Mesenchymal stem cell (in vitro differentiated cells and primary cell): ENCODE measurements at regions not wholly inside any gene's neighbourhood (a gene's known extent, or its start where the extent isn't known, plus 50 kb on each side); places are given as distances from the start of the nearest gene placed in this dataset.

Source experiments
- DNase-seq: peaks from one replicate; pipeline ENCODE4 v3.0.0-alpha.2; 2013
- H2AFZ ChIP-seq: one replicate; pipeline ENCODE4 v1.6.1; 2013; ENCODE audit warnings: low read depth, mild to moderate bottlenecking, control low read depth, inconsistent platforms, low read length, moderate library complexity
- H2AK5ac ChIP-seq: 2 replicates; pipeline ENCODE4 v1.6.1; 2013; ENCODE audit warnings: low read length, moderate library complexity, mild to moderate bottlenecking, inconsistent platforms; ENCODE audit not compliant: severe bottlenecking
- H2BK120ac ChIP-seq: one replicate; pipeline ENCODE4 v1.6.1; 2013; ENCODE audit warnings: low read depth, mild to moderate bottlenecking, inconsistent platforms, low read length, moderate library complexity
- H2BK12ac ChIP-seq, 2 experiments: one replicate each; pipeline ENCODE4 v1.6.1; 2013; ENCODE audit warnings: inconsistent platforms in 2 of 2, low read length in 2 of 2, mild to moderate bottlenecking in 2 of 2, moderate library complexity in 2 of 2, control low read depth in 1 of 2
- H2BK15ac ChIP-seq: one replicate; pipeline ENCODE4 v1.6.1; 2013; ENCODE audit warnings: mild to moderate bottlenecking, low read depth, inconsistent platforms; ENCODE audit not compliant: poor library complexity, severe bottlenecking
- H2BK5ac ChIP-seq: 2 replicates; pipeline ENCODE4 v1.6.1; 2013; ENCODE audit warnings: low read depth, mild to moderate bottlenecking, low read length, control low read depth, inconsistent platforms; ENCODE audit not compliant: poor library complexity, severe bottlenecking
- H3K14ac ChIP-seq, 2 experiments: one replicate each; pipeline ENCODE4 v1.6.1; 2013; ENCODE audit warnings: inconsistent platforms in 2 of 2, low read length in 2 of 2, control low read depth in 1 of 2, mild to moderate bottlenecking in 1 of 2, moderate library complexity in 1 of 2
- H3K18ac ChIP-seq, 2 experiments: one replicate each; pipeline ENCODE4 v1.6.1; 2013; ENCODE audit warnings: inconsistent platforms in 2 of 2, low read length in 2 of 2, control low read depth in 1 of 2, low read depth in 1 of 2, mild to moderate bottlenecking in 1 of 2
- H3K23ac ChIP-seq, 2 experiments: one replicate each; pipeline ENCODE4 v1.6.1; 2013; ENCODE audit warnings: inconsistent platforms in 2 of 2, low read length in 2 of 2, mild to moderate bottlenecking in 2 of 2, moderate library complexity in 2 of 2, control low read depth in 1 of 2
- H3K27ac ChIP-seq: 2 replicates; pipeline ENCODE4 v1.5.1; 2013; ENCODE audit warnings: mild to moderate bottlenecking, moderate library complexity, low read length, control low read depth, inconsistent platforms; ENCODE audit not compliant: poor library complexity, severe bottlenecking
- H3K27me3 ChIP-seq, 2 experiments: 2 replicates each; pipeline versions ENCODE4 v1.6.1 to v1.7.0; 2013; ENCODE audit warnings: low read length in 2 of 2, mild to moderate bottlenecking in 2 of 2, moderate library complexity in 2 of 2, control low read depth in 1 of 2, inconsistent platforms in 1 of 2; ENCODE audit not compliant: control insufficient read depth in 1 of 2, insufficient read depth in 1 of 2
- H3K36me3 ChIP-seq, 2 experiments: 2 replicates each; pipeline versions ENCODE4 v1.6.1 to v1.7.0; 2013; ENCODE audit warnings: low read length in 2 of 2, control low read depth in 1 of 2, inconsistent platforms in 1 of 2, low read depth in 1 of 2, mild to moderate bottlenecking in 1 of 2; ENCODE audit not compliant: insufficient read depth in 2 of 2, control insufficient read depth in 1 of 2
- H3K4ac ChIP-seq, 2 experiments: one replicate each; pipeline ENCODE4 v1.6.1; 2013; ENCODE audit warnings: inconsistent platforms in 2 of 2, low read length in 2 of 2, mild to moderate bottlenecking in 2 of 2, moderate library complexity in 2 of 2, control low read depth in 1 of 2, low read depth in 1 of 2
- H3K4me1 ChIP-seq: 2 replicates; pipeline ENCODE4 v1.6.1; 2013; ENCODE audit warnings: low read depth, low read length, control low read depth; ENCODE audit not compliant: control insufficient read depth, insufficient read depth
- H3K4me2 ChIP-seq: 2 replicates; pipeline ENCODE4 v1.6.1; 2013; ENCODE audit warnings: low read length, mild to moderate bottlenecking, inconsistent platforms; ENCODE audit not compliant: poor library complexity, severe bottlenecking
- H3K4me3 ChIP-seq, 2 experiments: 2 replicates each; pipeline versions ENCODE4 v1.5.1 to v1.7.0; 2013; ENCODE audit warnings: low read length in 2 of 2, mild to moderate bottlenecking in 2 of 2, control low read depth in 1 of 2, low read depth in 1 of 2; ENCODE audit not compliant: insufficient read depth in 1 of 2
- H3K79me1 ChIP-seq: replicated peaks from 2 replicates; pipeline ENCODE4 v1.6.1; 2013; ENCODE audit warnings: mild to moderate bottlenecking, control low read depth, low read length, inconsistent platforms; ENCODE audit not compliant: poor library complexity, severe bottlenecking
- H3K9ac ChIP-seq: 2 replicates; pipeline ENCODE4 v1.7.0; 2013; ENCODE audit warnings: mild to moderate bottlenecking, low read length, moderate library complexity
- H3K9me3 ChIP-seq: 2 replicates; pipeline ENCODE4 v1.7.0; 2013; ENCODE audit warnings: mild to moderate bottlenecking, low read length; ENCODE audit not compliant: control insufficient read depth
- H4K8ac ChIP-seq: one replicate; pipeline ENCODE4 v1.6.1; 2013; ENCODE audit warnings: inconsistent platforms, mild to moderate bottlenecking, low read length, moderate library complexity
- H4K91ac ChIP-seq: one replicate; pipeline ENCODE4 v1.6.1; 2013; ENCODE audit warnings: mild to moderate bottlenecking, low read length, inconsistent platforms
- WGBS: methylation state at CpG from one replicate; pipeline ENCODE4 v1.1.7; 2013; ENCODE audit warnings: mixed read lengths; 5-methylcytosine and 5-hydroxymethylcytosine counted together

DNA sequence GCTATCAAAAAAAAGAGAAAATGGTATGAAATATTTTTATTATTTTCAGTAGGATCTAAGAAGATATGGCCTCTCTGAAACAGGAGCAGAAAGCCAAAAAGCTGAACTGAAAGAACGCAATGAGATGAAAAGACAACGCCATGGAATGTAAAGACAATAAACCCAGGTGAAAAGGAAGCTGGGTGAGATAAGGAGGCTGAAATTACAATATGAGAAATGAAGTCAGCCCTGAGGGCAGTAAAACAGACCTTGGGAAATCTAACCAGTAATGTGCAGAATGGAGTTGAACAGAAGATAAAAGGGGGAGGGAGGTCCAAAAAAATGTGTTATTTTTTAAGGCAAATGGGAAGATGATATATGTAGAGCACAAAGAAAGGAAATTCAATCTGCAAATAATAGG, 265.3 kb downstream of the ENC1 start:
- no peak overlapping the region for H3K4me2 ChIP-seq
- no peak overlapping the region for H2BK5ac ChIP-seq
- H3K36me3 ChIP-seq, result no peaks in the 10 kb centered on the region
- no peak overlapping the region for H3K23ac ChIP-seq
- H3K27me3 ChIP-seq, result no peaks in the 10 kb centered on the region
- no peak overlapping the region for H3K9ac ChIP-seq
- H4K91ac ChIP-seq, result no peak overlapping the region
- no peaks in the 10 kb centered on the region for H3K9me3 ChIP-seq
- no peak overlapping the region for H4K8ac ChIP-seq
- no peak overlapping the region for H3K18ac ChIP-seq
- peaks cover 1% of the 10 kb centered on the region for H3K4me1 ChIP-seq
- no peak overlapping the region for H3K4ac ChIP-seq
- no peak overlapping the region for H2BK15ac ChIP-seq
- H3K14ac ChIP-seq, result no peak overlapping the region
- H2AFZ ChIP-seq, result no peak overlapping the region
- H2BK12ac ChIP-seq, result no peak overlapping the region
- no peak overlapping the region for H2AK5ac ChIP-seq
- H2BK120ac ChIP-seq, result no peak overlapping the region
- 67% methylated on average over 2 of the region's 2 CpGs for WGBS
- no peaks in the 10 kb centered on the region for H3K79me1 ChIP-seq
- no peak overlapping the region for H3K27ac ChIP-seq
- no peak for DNase-seq
- H3K4me3 ChIP-seq, result no peak overlapping the region

DNA sequence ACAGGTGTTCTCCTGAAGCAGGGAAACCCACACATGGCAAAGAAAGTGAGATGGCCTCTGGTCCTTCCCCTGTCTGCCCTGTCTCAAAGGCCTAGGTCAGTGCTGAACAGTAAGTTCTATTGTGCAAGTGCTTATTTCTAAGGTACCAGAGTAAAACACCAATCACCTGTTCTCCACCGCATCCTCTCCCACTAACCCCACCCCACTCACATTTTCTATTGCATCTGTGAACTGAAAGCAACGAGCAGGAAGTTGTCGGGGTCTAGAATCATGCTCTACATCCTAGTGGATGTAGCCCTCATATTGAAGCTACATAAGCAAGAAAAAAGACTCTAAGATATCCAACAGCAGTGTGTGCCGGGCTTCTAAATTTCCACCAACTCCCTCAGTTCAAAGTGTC, 265.9 kb downstream of the ENC1 start:
- 97% methylated on average over 4 of the region's 4 CpGs for WGBS
- Histone ChIP-seq H3K36me3 (no peaks in the 10 kb centered on the region), H3K27ac (no peak overlapping the region), H2BK5ac (no peak overlapping the region), H2BK12ac (no peak overlapping the region), H3K27me3 (no peaks in the 10 kb centered on the region), H3K4me2 (no peak overlapping the region), H3K23ac (no peak overlapping the region), H3K9ac (no peak overlapping the region), H4K8ac (no peak overlapping the region), H3K4ac (no peak overlapping the region), H3K4me3 (no peak overlapping the region), H3K18ac (peak overlapping the region in 1 of 2 experiments; percentile 12), H2BK15ac (no peak overlapping the region), H2AFZ (no peak overlapping the region), H2BK120ac (no peak overlapping the region), H3K4me1 (peaks cover 1% of the 10 kb centered on the region), H3K79me1 (no peaks in the 10 kb centered on the region), H4K91ac (peak overlapping the region; percentile 68), H3K14ac (no peak overlapping the region), H2AK5ac (no peak overlapping the region), H3K9me3 (no peaks in the 10 kb centered on the region)
- no peak for DNase-seq

DNA sequence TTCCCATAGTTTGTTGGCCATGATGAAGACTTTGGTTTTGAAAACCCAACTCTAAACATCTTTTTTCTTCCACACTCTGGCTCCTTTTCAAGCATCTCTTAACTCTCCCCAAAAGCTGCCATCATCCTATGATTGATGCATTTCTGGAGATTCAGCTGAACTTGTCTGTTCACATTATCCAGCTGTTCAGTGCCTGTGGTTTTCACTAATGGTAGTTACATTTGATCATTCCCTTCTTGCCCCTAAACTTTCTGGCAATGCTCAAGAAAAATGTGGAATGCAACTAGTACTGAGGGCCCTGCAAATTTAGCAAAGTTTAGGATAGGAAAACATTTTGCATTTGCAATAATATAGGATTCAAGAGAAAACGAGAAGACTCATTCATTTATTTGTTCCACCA, 267.5 kb downstream of the ENC1 start:
- Histone ChIP-seq H3K9me3 (no peaks in the 10 kb centered on the region), H3K36me3 (no peaks in the 10 kb centered on the region), H3K9ac (no peak overlapping the region), H3K14ac (no peak overlapping the region), H3K18ac (no peak overlapping the region), H3K27me3 (no peaks in the 10 kb centered on the region), H3K27ac (no peak overlapping the region), H2BK12ac (no peak overlapping the region), H3K4me2 (no peak overlapping the region), H4K8ac (no peak overlapping the region), H3K79me1 (no peaks in the 10 kb centered on the region), H2BK120ac (no peak overlapping the region), H2AK5ac (no peak overlapping the region), H4K91ac (no peak overlapping the region), H2AFZ (no peak overlapping the region), H3K4me3 (no peak overlapping the region), H2BK5ac (no peak overlapping the region), H3K4ac (no peak overlapping the region), H2BK15ac (no peak overlapping the region), H3K4me1 (no peaks in the 10 kb centered on the region), H3K23ac (no peak overlapping the region)
- no CpG with 5 or more reads among the region's 1 CpG for WGBS
- no peak for DNase-seq

DNA sequence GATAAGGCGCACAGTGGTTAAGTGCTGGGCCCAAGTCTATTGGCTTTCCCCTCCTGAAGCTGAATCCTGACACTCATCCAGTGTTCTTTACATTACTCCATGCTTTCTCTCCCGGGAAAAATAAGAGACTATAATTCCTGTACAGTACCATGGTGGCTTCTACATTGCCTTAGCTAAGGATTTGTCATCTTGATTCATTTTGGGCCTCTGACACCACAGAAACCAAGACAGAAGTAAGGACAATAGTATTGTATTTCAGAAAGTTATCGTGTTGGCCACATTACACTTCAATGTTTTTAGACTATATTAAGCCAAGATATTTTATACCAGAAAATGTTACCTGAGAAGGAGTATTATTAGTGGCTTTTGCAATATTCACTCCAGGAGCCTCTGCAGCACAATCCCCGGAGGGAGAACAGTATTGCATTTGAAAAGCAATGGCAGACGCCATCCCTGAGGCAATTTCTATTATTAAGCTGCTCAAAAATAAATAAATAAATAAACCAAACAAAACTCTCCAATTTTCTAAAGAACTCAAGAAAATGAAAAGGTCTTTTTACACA, 267.9 kb downstream of the ENC1 start:
- no peaks in the 10 kb centered on the region for H3K79me1 ChIP-seq
- H3K4me2 ChIP-seq, result no peak overlapping the region
- H3K27me3 ChIP-seq, result no peaks in the 10 kb centered on the region
- no peak overlapping the region for H3K4ac ChIP-seq
- H3K14ac ChIP-seq, result no peak overlapping the region
- no peaks in the 10 kb centered on the region for H3K36me3 ChIP-seq
- no peak for DNase-seq
- no peak overlapping the region for H4K91ac ChIP-seq
- H2BK15ac ChIP-seq, result no peak overlapping the region
- no peak overlapping the region for H3K18ac ChIP-seq
- no peak overlapping the region for H3K4me3 ChIP-seq
- H3K27ac ChIP-seq, result no peak overlapping the region
- no peak overlapping the region for H3K23ac ChIP-seq
- no peak overlapping the region for H2BK5ac ChIP-seq
- H3K9ac ChIP-seq, result no peak overlapping the region
- no peaks in the 10 kb centered on the region for H3K9me3 ChIP-seq
- H2AK5ac ChIP-seq, result no peak overlapping the region
- H4K8ac ChIP-seq, result no peak overlapping the region
- no peak overlapping the region for H2BK12ac ChIP-seq
- 88% methylated on average over 4 of the region's 5 CpGs for WGBS
- no peak overlapping the region for H2BK120ac ChIP-seq
- H2AFZ ChIP-seq, result no peak overlapping the region
- no peaks in the 10 kb centered on the region for H3K4me1 ChIP-seq
